ENCODE measurements at regions not wholly inside any gene's neighbourhood (a gene's known extent, or its start where the extent isn't known, plus 50 kb on each side); places are given as distances from the start of the nearest gene placed in this dataset.

DNA sequence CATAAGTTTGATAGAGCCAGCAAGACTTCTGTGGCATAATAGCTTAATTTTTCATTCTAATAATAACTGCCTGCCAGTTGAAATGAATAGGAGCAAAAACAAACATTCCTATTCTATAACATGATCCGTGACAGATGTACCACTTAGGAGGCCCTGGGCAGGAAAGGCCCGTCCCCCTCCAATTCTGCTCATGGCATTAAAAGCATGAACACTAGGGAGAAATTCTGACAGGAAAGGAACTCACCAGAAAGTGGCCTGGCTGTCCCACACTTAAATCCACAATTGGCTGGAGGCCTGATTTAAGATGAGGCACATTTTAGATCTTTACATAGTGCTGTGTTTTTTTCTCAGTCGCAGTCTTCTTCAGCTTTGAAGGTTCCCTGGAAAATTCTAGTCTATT is 261.9 kb upstream of the ETAA1 start:
- no peaks in the 10 kb centered on the region for H3K9me3 ChIP-seq (ENCODE audit: control insufficient read depth, insufficient read depth, low read depth, low read length)
- no peak overlapping the region for H3K4me3 ChIP-seq (ENCODE audit: low read depth, low read length)
- H3K27ac ChIP-seq (ENCODE audit: extremely low read depth, low read depth, low read length), result no peak overlapping the region
- CTCF ChIA-PET, result no interaction called here
- TF ChIP-seq ZNF248 (tag by site-specific recombination; IDR thresholded peaks at IDR 0.05) (no peak), ZNF24 (tag by site-specific recombination; IDR thresholded peaks at IDR 0.05) (no peak), ZNF157 (tag by site-specific recombination; IDR thresholded peaks at IDR 0.05) (no peak), GLIS1 (tag by site-specific recombination; IDR thresholded peaks at IDR 0.05) (no peak), ZEB2 (tag by site-specific recombination; IDR thresholded peaks at IDR 0.05) (no peak), ZNF223 (tag by site-specific recombination; IDR thresholded peaks at IDR 0.05) (no peak), ZNF521 (tag by site-specific recombination; IDR thresholded peaks at IDR 0.05) (no peak), ZNF626 (tag by site-specific recombination; IDR thresholded peaks at IDR 0.05) (no peak), MZF1 (tag by site-specific recombination; IDR thresholded peaks at IDR 0.05; ENCODE audit: borderline replicate concordance) (no peak), ZNF548 (tag by site-specific recombination; IDR thresholded peaks at IDR 0.05) (no peak)
- TF ChIP-seq, protein P1, sequence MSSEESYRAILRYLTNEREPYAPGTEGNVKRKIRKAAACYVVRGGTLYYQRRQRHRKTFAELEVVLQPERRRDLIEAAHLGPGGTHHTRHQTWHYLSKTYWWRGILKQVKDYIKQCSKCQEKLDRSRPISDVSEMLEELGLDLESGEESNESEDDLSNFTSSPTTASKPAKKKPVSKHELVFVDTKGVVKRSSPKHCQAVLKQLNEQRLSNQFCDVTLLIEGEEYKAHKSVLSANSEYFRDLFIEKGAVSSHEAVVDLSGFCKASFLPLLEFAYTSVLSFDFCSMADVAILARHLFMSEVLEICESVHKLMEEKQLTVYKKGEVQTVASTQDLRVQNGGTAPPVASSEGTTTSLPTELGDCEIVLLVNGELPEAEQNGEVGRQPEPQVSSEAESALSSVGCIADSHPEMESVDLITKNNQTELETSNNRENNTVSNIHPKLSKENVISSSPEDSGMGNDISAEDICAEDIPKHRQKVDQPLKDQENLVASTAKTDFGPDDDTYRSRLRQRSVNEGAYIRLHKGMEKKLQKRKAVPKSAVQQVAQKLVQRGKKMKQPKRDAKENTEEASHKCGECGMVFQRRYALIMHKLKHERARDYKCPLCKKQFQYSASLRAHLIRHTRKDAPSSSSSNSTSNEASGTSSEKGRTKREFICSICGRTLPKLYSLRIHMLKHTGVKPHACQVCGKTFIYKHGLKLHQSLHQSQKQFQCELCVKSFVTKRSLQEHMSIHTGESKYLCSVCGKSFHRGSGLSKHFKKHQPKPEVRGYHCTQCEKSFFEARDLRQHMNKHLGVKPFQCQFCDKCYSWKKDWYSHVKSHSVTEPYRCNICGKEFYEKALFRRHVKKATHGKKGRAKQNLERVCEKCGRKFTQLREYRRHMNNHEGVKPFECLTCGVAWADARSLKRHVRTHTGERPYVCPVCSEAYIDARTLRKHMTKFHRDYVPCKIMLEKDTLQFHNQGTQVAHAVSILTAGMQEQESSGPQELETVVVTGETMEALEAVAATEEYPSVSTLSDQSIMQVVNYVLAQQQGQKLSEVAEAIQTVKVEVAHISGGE (tag by site-specific recombination; conservative IDR thresholded peaks at IDR 0.05; ENCODE audit: low read depth), result no peak
- TF ChIP-seq, protein P2, sequence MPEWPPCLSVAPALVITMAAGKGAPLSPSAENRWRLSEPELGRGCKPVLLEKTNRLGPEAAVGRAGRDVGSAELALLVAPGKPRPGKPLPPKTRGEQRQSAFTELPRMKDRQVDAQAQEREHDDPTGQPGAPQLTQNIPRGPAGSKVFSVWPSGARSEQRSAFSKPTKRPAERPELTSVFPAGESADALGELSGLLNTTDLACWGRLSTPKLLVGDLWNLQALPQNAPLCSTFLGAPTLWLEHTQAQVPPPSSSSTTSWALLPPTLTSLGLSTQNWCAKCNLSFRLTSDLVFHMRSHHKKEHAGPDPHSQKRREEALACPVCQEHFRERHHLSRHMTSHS (tag by site-specific recombination; IDR thresholded peaks at IDR 0.05), result no peak
- no peaks in the 10 kb centered on the region for H3K4me1 ChIP-seq (ENCODE audit: control insufficient read depth, insufficient read depth, low read length)
- no peaks in the 10 kb centered on the region for H3K36me3 ChIP-seq (ENCODE audit: control insufficient read depth in 2 of 2, insufficient read depth in 1 of 2, low read length in 2 of 2)
- POLR2A ChIA-PET, result no interaction called here

DNA sequence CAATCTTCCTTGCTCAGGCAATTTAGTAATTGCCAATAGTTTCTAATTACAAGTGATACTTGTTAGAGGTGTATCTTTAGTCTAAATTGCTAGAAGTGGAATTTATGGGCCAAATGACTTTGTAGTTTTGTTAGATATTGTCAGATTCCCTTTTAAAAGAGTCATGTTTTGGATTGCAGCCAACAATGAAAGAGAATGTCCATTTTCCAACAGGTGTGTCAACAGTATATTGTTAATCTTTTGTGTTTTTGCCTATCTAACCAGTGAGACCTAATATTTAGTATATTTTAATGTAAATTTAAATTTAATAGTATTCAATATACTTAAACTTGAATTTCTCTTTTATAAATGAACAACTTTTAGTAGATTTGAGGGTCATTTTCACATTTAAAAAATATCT is 259.4 kb upstream of the ETAA1 start:
- no peaks in the 10 kb centered on the region for H3K4me1 ChIP-seq (ENCODE audit: control insufficient read depth, insufficient read depth, low read length)
- no peak overlapping the region for H3K27ac ChIP-seq (ENCODE audit: extremely low read depth, low read depth, low read length)
- H3K4me3 ChIP-seq (ENCODE audit: low read depth, low read length), result no peak overlapping the region
- TF ChIP-seq, protein P3, sequence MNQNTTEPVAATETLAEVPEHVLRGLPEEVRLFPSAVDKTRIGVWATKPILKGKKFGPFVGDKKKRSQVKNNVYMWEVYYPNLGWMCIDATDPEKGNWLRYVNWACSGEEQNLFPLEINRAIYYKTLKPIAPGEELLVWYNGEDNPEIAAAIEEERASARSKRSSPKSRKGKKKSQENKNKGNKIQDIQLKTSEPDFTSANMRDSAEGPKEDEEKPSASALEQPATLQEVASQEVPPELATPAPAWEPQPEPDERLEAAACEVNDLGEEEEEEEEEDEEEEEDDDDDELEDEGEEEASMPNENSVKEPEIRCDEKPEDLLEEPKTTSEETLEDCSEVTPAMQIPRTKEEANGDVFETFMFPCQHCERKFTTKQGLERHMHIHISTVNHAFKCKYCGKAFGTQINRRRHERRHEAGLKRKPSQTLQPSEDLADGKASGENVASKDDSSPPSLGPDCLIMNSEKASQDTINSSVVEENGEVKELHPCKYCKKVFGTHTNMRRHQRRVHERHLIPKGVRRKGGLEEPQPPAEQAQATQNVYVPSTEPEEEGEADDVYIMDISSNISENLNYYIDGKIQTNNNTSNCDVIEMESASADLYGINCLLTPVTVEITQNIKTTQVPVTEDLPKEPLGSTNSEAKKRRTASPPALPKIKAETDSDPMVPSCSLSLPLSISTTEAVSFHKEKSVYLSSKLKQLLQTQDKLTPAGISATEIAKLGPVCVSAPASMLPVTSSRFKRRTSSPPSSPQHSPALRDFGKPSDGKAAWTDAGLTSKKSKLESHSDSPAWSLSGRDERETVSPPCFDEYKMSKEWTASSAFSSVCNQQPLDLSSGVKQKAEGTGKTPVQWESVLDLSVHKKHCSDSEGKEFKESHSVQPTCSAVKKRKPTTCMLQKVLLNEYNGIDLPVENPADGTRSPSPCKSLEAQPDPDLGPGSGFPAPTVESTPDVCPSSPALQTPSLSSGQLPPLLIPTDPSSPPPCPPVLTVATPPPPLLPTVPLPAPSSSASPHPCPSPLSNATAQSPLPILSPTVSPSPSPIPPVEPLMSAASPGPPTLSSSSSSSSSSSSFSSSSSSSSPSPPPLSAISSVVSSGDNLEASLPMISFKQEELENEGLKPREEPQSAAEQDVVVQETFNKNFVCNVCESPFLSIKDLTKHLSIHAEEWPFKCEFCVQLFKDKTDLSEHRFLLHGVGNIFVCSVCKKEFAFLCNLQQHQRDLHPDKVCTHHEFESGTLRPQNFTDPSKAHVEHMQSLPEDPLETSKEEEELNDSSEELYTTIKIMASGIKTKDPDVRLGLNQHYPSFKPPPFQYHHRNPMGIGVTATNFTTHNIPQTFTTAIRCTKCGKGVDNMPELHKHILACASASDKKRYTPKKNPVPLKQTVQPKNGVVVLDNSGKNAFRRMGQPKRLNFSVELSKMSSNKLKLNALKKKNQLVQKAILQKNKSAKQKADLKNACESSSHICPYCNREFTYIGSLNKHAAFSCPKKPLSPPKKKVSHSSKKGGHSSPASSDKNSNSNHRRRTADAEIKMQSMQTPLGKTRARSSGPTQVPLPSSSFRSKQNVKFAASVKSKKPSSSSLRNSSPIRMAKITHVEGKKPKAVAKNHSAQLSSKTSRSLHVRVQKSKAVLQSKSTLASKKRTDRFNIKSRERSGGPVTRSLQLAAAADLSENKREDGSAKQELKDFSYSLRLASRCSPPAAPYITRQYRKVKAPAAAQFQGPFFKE (tag by site-specific recombination; IDR thresholded peaks at IDR 0.05; ENCODE audit: borderline replicate concordance), result no peak
- TF ChIP-seq, protein P4, sequence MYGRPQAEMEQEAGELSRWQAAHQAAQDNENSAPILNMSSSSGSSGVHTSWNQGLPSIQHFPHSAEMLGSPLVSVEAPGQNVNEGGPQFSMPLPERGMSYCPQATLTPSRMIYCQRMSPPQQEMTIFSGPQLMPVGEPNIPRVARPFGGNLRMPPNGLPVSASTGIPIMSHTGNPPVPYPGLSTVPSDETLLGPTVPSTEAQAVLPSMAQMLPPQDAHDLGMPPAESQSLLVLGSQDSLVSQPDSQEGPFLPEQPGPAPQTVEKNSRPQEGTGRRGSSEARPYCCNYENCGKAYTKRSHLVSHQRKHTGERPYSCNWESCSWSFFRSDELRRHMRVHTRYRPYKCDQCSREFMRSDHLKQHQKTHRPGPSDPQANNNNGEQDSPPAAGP (tag by site-specific recombination; IDR thresholded peaks at IDR 0.05), result no peak
- TF ChIP-seq ZNF544 (tag by site-specific recombination; IDR thresholded peaks at IDR 0.05) (no peak), SCRT2 (tag by site-specific recombination; IDR thresholded peaks at IDR 0.05) (peak; percentile 50)
- H3K36me3 ChIP-seq (ENCODE audit: control insufficient read depth in 2 of 2, insufficient read depth in 1 of 2, low read length in 2 of 2), result no peaks in the 10 kb centered on the region
- no peaks in the 10 kb centered on the region for H3K9me3 ChIP-seq (ENCODE audit: control insufficient read depth, insufficient read depth, low read depth, low read length)
- CTCF ChIA-PET, result no interaction called here
- POLR2A ChIA-PET, result no interaction called here
